GM19043 (cell line): ENCODE measurements at regions not wholly inside any gene's neighbourhood (a gene's known extent, or its start where the extent isn't known, plus 50 kb on each side); places are given as distances from the start of the nearest gene placed in this dataset.

Experiments used
- ATAC-seq: cut with Tn5 transposase; IDR thresholded peaks from one replicate; pipeline ENCODE4 v1.9.1; 2021; ENCODE audit warnings: low read depth; ENCODE audit not compliant: unreplicated experiment

- no peak for ATAC-seq
Measured at GRCh38 chr14:54125109-54125508, 168.5 kb upstream of the BMP4 start.

- ATAC-seq: no peak
Measured at GRCh38 chr14:54126947-54127346, 170.3 kb upstream of the BMP4 start.

- ATAC-seq: no peak
Measured at GRCh38 chr14:54127526-54127925, 170.9 kb upstream of the BMP4 start.

DNA sequence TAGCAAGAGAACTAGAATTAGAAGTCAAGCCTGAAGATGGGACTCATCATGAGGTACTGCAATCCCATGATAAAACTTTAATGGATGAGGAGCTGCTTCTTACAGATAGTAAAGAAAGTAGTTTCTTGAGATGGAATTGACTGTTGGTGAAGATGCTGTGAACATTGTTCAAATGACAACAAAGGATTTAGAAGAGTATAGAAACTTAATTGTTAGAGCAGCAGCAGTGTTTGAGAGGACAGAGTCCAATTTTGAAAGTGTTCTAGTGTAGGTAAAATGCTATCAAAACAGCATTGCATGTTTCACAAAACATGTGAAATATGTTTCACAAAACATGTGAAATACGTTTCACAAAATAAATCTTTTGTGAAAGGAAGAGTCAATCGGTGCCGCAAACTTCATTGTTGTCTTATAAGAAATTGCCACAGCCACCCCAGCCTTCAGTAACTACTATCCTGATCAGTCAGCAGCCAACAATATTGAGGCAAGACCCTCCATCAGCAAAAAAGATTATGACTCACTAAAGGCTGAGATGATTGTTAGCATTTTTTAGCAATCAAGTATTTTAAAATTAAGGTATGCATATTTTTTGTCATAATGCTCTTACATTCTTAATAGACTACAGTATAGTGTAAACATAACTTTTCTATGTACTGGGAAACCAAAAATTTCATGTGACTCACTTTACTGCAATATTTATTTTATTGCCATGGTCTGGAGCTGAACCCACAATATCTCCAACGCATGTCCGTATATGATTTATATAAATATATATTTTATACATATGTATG lies 173.4 kb upstream of the BMP4 start:
- no peak for ATAC-seq

DNA sequence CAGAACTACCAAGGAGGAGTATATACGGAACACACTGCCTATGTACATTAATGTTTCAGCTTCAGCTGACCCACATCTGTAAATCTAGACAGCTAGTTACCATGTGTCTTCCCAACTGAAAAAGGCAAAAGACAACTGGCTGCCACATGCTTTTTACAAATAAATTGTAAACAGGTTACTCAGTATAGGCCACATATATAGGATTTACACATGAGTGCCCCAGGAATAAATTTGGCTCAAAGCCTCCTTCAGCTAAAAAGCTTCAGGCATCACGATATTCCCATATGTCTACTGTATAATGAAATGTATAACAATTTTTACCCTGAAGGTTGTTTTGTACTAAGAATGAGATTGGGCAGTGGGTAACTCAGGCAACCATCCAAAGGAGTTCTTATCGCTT lies 175.9 kb upstream of the BMP4 start:
- no peak for ATAC-seq

- ATAC-seq: no peak
Measured at GRCh38 chr14:54133896-54134295, 177.3 kb upstream of the BMP4 start.

GRCh38 chr14:54135804-54136280 lies 179.2 kb upstream of the BMP4 start:
- ATAC-seq: no peak

DNA sequence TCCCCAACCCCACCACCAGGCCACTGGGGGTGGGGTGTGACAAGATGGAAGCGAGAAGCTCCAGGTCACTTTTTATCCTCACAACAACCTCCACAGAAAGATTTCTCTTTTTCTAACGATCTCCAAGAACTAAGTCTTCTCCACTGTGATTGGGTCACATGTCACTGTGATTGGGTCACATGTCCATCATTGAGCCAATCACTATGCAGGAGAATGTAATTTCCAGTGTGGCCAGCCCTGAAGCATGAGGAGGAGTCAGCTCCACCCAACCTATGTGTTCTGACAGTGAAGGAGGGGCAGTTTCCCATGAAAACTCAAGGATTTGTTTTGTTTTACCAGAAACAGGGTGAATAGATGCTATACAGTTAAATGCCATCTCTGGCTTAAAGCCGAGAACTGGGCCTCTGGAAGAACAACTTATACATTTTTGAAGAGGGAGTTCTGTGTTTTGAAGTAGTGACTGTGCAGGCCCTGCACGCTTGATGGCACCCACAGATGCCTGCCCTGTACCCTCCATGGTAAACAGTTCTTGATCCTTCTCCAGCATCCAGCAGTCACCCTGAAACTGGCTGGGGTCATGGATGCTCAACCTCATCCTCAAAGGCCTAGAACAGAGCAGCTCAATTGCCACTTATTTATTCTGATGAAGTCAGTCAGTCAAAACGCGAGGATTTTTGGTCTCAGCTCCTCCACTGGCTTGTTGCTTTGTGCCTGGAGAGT lies 180.4 kb upstream of the BMP4 start:
- no peak for ATAC-seq

DNA sequence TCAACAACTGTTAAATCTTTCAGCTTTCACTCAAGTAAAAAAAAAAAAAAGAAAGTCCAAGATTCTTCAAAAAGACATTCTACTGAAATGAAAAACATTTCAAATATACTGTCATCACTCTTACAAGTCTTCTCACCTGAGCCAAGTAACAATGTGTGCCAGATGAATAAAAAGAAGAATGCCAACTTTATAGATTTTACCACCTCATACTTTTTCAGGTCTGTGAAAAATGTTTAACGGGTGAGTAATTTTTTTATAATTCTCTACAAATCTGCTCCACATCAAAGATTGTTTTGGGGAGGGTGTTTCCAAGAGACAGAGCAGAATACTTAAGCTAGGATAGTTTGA lies 181.0 kb upstream of the BMP4 start:
- no peak for ATAC-seq

GRCh38 chr14:54138024-54138353 lies 181.4 kb upstream of the BMP4 start:
- ATAC-seq: no peak

DNA sequence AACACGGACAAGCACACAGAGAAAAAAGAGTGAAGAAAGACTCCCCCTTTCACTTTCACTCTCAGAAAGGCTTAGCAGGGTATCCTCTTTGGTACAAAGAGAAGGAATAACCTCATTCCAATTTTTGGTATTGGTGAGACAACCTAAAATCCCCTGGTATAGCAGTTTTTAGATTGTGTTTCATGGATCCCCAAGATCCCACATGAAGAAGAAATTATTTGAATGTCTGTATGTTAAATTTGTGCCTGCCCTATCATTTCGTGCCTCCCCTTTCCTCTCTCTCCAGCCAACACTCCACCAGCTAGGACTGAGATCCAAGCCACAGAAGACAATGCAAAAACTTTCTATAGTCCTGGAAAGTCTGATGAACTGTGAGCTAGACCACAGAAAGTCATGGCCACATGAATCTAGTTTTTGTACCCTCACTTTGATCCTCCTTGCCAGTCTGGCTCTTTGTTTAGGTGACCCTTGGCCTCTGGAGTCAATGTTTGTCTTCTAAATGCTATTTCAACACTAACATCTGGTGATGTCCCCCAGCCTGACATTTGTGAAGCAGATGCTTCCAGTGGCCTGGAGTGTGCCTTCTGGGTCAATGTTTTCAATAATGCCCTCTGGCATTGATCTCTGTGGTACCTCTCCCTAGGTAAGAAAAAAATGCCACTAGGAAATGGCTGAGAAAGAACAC lies 181.9 kb upstream of the BMP4 start:
- no peak for ATAC-seq

DNA sequence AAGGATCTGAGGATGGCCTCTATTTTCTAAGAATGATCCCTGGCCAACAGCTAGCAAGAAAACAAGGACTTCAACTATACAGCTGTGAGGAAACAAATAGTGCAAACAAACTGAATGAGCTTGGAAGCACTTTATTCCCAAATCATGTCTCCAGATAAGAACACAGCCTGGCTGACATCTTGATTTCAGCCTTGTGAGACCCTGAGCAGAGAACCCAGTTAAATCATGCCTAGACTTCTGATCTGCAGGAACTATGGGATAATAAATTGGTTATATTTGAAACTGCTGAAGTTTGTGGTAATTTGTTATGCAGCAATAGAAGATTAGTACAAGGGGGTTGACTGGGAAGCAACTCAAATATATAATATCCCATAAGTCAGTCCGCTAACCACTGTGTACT lies 183.9 kb upstream of the BMP4 start:
- no peak for ATAC-seq

DNA sequence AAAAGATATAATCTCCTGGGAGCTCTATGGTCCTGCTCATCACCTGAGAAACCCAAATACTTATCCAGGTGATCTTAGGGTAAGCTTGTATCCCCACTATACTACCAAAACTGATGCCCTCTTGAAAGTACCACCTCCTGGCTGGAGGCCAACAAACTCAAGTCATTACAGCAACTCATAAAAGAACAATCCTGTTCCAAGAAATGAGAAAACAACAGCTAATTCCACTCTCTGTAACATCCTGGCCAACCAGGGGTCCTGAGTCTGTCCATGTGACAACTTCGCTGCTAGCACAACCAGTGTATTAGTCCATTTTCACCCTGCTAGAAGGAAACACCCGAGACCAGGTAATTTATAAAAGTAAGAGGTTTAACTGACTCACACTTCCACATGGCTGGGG lies 190.0 kb upstream of the BMP4 start:
- ATAC-seq: no peak

DNA sequence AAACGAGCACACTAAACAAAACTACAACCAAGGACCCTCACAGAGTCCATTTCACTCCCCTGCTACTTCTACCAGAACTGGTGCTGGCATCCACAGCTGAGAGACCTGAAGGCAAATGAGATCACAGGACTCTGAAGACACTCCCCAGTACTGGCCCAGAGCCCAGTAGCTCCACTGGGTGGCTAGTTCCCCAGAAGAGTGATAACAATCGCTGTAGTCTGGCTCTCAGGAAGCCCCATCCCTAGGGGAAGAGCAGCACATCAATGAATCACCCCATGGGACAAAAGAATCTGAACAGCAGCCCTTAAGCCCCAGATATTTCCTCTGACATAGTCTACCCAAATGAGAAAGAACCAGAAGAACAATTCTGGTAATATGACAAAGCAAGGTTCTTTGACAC lies 190.7 kb upstream of the BMP4 start:
- no peak for ATAC-seq

- ATAC-seq: no peak
Measured at GRCh38 chr14:54147758-54148157, 191.1 kb upstream of the BMP4 start.

GRCh38 chr14:54148251-54148650 lies 191.6 kb upstream of the BMP4 start:
- no peak for ATAC-seq

DNA sequence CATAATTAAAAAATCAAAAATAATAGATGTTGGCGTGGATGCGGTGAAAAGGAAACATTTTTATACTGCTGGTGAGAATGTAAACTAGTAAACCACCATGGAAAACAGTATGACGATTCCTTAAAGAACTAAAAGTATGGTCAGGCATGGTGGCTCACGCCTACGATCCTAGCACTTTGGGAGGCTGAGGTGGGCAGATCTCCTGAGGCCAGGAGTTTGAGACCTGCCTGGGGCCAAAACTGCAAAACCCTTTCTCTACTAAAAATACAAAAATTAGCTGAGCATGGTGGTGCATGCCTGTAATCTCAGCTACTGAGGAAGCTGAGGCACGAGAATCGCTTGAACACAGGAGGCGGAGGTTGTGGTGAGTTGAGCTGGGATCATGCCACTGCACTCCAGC lies 195.7 kb upstream of the BMP4 start:
- no peak for ATAC-seq

- no peak for ATAC-seq
Measured at GRCh38 chr14:54166049-54166950, 209.7 kb upstream of the BMP4 start.

GRCh38 chr14:54168489-54168888 lies 211.9 kb upstream of the BMP4 start:
- no peak for ATAC-seq

DNA sequence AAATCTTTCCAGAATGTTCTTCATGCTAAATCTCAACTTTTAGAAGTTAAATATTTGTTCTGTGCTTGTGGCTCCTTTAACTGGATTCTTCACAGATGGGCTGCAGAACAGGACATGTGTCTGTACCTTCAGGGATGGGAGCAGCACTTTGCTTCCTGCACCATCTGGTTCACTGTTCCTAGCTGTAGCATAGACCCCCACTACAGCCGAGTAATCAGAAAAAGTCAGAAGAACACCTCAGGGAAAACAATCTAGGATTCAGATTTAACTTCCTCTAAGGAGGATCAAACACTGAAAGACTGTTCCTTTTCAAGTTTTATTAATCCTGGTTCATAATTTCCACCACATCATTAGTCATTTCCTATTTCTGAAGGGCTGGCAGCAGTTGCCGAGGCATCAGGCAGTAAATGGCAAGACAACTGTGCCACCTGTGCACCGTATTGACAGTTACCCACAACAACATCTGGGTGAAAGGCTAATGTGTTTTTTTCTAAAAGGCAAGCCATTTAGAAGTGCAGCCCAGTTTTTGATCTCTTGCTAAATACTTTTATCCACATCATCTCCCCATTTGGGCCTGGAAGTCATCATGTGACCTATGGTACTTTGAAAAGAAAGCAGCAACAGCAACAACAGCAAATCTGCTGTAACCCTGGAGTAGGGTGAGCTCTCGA lies 212.8 kb upstream of the BMP4 start:
- no peak for ATAC-seq
